Transverse colon (tissue), 4 donors: ENCODE measurements at regions not wholly inside any gene's neighbourhood (a gene's known extent, or its start where the extent isn't known, plus 50 kb on each side); places are given as distances from the start of the nearest gene placed in this dataset.

Experiments used
- CTCF ChIP-seq, 5 experiments: fragments of 200-600 bp in 3 of 5; fragments of 450-650 bp in 2 of 5; sonication (generic) in 3 of 5; IDR thresholded peaks; 1 replicate in 2 of 5; 2 replicates in 3 of 5; pipeline ENCODE4 v1.5.1; 2016 to 2017; ENCODE audit warnings: antibody characterized with exemption in 5 of 5, inconsistent platforms in 3 of 5, mild to moderate bottlenecking in 2 of 5, moderate library complexity in 1 of 5
- POLR2AphosphoS5 ChIP-seq, 3 donors: sonication (generic); formaldehyde crosslinking; IDR thresholded peaks; one replicate each; pipeline ENCODE4 v1.6.1; 2016; ENCODE audit warnings: antibody characterized with exemption in 3 of 3

- TF ChIP-seq CTCF (IDR thresholded peaks at IDR 0.05) (no peak), POLR2AphosphoS5 (IDR thresholded peaks at IDR 0.05) (no peak)
Observed at GRCh38 chr6:166228425-166228824, 60.8 kb upstream of the TBXT start.
